Activated T-cell treated with anti-CD3 and anti-CD28 coated beads, Interleukin-2, amount 50 U/mL, for 24 hours (primary cell): ENCODE measurements at regions not wholly inside any gene's neighbourhood (a gene's known extent, or its start where the extent isn't known, plus 50 kb on each side); places are given as distances from the start of the nearest gene placed in this dataset.

ENCODE experiments used
- DNase-seq: peaks from one replicate; pipeline ENCODE4 v3.0.0-alpha.2; 2020
- H3K27ac Mint-ChIP-seq: 2 replicates; pipeline ENCODE4 v1.8.0; 2020; ENCODE audit warnings: mild to moderate bottlenecking, mixed read lengths
- H3K27me3 Mint-ChIP-seq: 2 replicates; pipeline ENCODE4 v1.8.0; 2020; ENCODE audit warnings: mixed read lengths
- H3K36me3 Mint-ChIP-seq: 2 replicates; pipeline ENCODE4 v1.8.0; 2020; ENCODE audit warnings: low read depth, mixed read lengths
- H3K4me1 Mint-ChIP-seq: 2 replicates; pipeline ENCODE4 v1.8.0; 2020; ENCODE audit warnings: low read depth, mixed read lengths
- H3K4me3 Mint-ChIP-seq: 2 replicates; pipeline ENCODE4 v1.8.0; 2020; ENCODE audit warnings: mild to moderate bottlenecking, moderate library complexity, mixed read lengths
- H3K9me3 Mint-ChIP-seq: 2 replicates; pipeline ENCODE4 v1.8.0; 2020; ENCODE audit warnings: mixed read lengths

DNA sequence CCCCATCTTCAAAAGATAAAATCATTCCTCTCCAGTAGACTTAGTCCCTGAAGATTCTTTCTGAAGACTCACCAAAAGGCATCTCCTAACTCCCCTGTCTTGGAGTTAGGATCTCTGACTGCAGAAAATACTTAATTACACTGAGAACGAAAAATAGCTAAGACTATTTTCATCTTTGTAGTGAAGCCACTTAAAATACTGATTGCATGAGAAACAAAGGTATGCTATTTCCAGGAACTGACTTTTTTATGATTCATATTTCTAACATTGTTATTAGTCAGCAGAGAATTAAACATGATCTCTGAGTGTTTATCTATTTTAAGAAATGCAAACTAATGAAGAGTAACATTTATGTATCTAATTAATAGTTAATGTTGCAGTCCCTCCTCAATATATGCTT lies 71.8 kb upstream of the NR3C2 start:
- no peak for DNase-seq
- H3K27ac Mint-ChIP-seq = no peak overlapping the region
- peaks cover 8% of the 10 kb centered on the region for H3K4me1 Mint-ChIP-seq
- H3K27me3 Mint-ChIP-seq = no peaks in the 10 kb centered on the region
- no peaks in the 10 kb centered on the region for H3K36me3 Mint-ChIP-seq
- H3K9me3 Mint-ChIP-seq = peaks cover 14% of the 10 kb centered on the region
- no peak overlapping the region for H3K4me3 Mint-ChIP-seq

DNA sequence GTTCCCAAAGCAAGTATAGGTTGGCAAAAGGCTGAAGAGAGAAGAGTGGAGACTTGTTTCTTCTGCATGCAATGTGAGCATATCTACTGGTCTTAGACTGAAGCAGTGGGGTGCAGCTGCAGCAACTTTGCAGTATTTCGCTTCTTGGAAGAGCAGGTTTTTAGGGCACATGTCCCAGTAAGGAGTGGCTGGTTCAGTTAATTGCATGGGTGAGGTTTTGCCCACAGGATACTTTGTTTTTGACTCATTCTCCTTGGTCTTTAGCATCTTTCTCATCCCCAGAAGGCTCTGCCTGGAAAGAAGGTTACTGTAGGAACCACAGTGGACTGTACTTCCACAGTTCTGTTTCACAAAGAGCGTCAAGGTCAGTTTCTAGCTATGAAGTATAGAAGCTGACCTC lies 68.0 kb upstream of the NR3C2 start:
- Mint-ChIP-seq H3K27ac (no peak overlapping the region), H3K4me3 (no peak overlapping the region), H3K36me3 (no peaks in the 10 kb centered on the region), H3K4me1 (peaks cover 8% of the 10 kb centered on the region), H3K9me3 (no peaks in the 10 kb centered on the region), H3K27me3 (no peaks in the 10 kb centered on the region)
- no peak for DNase-seq

DNA sequence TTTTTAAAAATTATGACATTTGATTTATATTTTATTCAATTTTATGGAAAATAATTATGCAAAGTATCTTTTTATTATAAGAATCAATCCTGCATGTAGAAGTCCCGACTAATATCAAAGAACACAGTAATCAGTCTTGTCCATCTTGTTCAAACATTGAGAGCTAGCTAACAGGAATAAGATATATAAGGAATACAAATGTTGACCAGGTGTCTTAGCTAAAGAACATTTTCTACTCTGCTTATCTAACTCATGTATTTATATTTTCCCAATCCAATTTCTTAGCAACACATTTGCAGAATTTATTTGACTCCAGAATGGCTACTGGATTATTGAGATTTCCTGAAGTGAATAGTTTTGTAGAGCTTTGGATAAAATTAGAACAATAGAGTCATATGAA lies 61.5 kb upstream of the NR3C2 start:
- Mint-ChIP-seq H3K4me1 (no peaks in the 10 kb centered on the region), H3K27ac (no peak overlapping the region), H3K4me3 (no peak overlapping the region), H3K27me3 (no peaks in the 10 kb centered on the region), H3K36me3 (no peaks in the 10 kb centered on the region), H3K9me3 (peaks cover 3% of the 10 kb centered on the region)
- no peak for DNase-seq

DNA sequence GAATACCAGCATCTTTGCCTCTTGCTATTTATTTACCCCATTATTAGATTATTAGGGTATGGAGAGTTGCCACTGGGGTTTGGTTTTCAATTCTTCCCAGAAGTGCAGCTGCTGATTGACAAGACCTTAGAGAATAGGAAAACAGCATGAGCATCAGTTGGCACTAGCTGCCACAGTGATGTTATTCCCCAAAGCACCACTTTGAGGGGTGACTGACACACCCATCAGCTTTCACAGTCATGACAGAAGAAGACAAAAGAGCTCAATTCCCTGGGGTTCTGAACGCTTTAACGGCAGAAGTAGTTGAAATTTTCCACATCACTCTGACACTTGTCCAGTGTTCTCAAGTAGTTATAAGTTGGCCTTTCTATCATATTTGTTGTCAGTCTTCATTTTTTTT lies 55.0 kb upstream of the NR3C2 start:
- Mint-ChIP-seq H3K36me3 (no peaks in the 10 kb centered on the region), H3K27me3 (no peaks in the 10 kb centered on the region), H3K4me3 (no peak overlapping the region), H3K9me3 (peaks cover 3% of the 10 kb centered on the region), H3K27ac (no peak overlapping the region), H3K4me1 (no peaks in the 10 kb centered on the region)
- DNase-seq = no peak

DNA sequence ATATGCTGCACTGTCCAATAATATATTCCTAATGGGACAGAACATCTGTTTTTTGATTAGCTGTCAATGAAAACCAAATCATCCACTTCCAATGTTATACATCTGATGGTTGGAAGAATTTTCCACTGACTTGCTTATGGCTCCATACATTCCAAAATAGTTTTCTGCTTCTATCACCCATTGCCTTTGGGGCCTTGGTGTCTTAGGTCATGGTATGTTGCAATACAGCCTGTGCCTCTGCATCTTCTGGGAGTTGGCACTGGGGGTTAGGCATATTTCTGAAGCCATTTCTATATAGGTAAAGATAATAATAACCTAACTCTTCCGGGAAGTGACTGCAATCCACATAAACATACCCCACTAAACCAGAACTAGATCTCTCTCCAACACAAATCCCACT lies 53.2 kb upstream of the NR3C2 start:
- H3K9me3 Mint-ChIP-seq = peaks cover 3% of the 10 kb centered on the region
- H3K4me1 Mint-ChIP-seq = no peaks in the 10 kb centered on the region
- no peak overlapping the region for H3K27ac Mint-ChIP-seq
- no peak overlapping the region for H3K4me3 Mint-ChIP-seq
- DNase-seq = no peak
- H3K27me3 Mint-ChIP-seq = no peaks in the 10 kb centered on the region
- H3K36me3 Mint-ChIP-seq = no peaks in the 10 kb centered on the region
